Breast epithelium (tissue), 4 donors: ENCODE measurements at regions not wholly inside any gene's neighbourhood (a gene's known extent, or its start where the extent isn't known, plus 50 kb on each side); places are given as distances from the start of the nearest gene placed in this dataset.

Experiments used
- DNase-seq, 2 donors: peaks; one replicate each; pipeline ENCODE4 v3.0.0-alpha.2; 2019; ENCODE audit warnings: low spot score in 2 of 2
- H3K27ac ChIP-seq, 2 donors: fragments of 200-600 bp; sonication (generic) in 1 of 2; one replicate each; pipeline ENCODE4 v1.5.1; 2016 to 2019; ENCODE audit warnings: mild to moderate bottlenecking in 1 of 2
- H3K27me3 ChIP-seq, 2 donors: fragments of 200-600 bp; sonication (generic) in 1 of 2; one replicate each; pipeline versions ENCODE4 v1.5.1 to v1.6.0; 2017 to 2019; ENCODE audit warnings: control low read depth in 1 of 2, mild to moderate bottlenecking in 1 of 2
- H3K36me3 ChIP-seq: fragments of 200-600 bp; one replicate; pipeline ENCODE4 v1.5.1; 2019
- H3K4me1 ChIP-seq, 2 donors: fragments of 200-600 bp; sonication (generic); one replicate each; pipeline ENCODE4 v1.5.1; 2016 to 2019; ENCODE audit warnings: control low read depth in 1 of 2
- H3K4me3 ChIP-seq, 3 donors: fragments of 200-600 bp; sonication (generic); 1 replicate in 2 of 3; 2 replicates in 1 of 3; pipeline ENCODE4 v1.5.1; 2016 to 2019; ENCODE audit warnings: mild to moderate bottlenecking in 3 of 3, moderate library complexity in 2 of 3
- H3K9me3 ChIP-seq, 2 donors: fragments of 200-600 bp; sonication (generic) in 1 of 2; one replicate each; pipeline ENCODE4 v1.5.1; 2016 to 2019; ENCODE audit warnings: control low read depth in 1 of 2
- POLR2A ChIP-seq: fragments of 450-650 bp; IDR thresholded peaks from one replicate; pipeline ENCODE4 v1.6.1; 2016; ENCODE audit warnings: antibody characterized with exemption, mild to moderate bottlenecking, moderate library complexity
- POLR2AphosphoS5 ChIP-seq, 3 donors: sonication (generic); formaldehyde crosslinking; IDR thresholded peaks; one replicate each; pipeline ENCODE4 v1.6.1; 2017; ENCODE audit warnings: antibody characterized with exemption in 3 of 3
- intact Hi-C: fragments of 100-400 bp; cut with DNase I; formaldehyde crosslinking; loops from one replicate; pipeline ENCODE4 v1.15.1; 2023; ENCODE audit warnings: low total_unique reads
- TF ChIP-seq, protein P1 (sequence below), 3 donors: fragments of 450-650 bp; IDR thresholded peaks; one replicate each; pipeline ENCODE4 v1.5.1; 2016 to 2017; ENCODE audit warnings: antibody characterized with exemption in 3 of 3, mild to moderate bottlenecking in 3 of 3, moderate library complexity in 3 of 3

GRCh38 chr7:15795393-15795792 is 108.9 kb upstream of the MEOX2 start:
- no peaks in the 10 kb centered on the region for H3K27me3 ChIP-seq
- no peaks in the 10 kb centered on the region for H3K4me1 ChIP-seq
- no peak for DNase-seq
- H3K9me3 ChIP-seq: no peaks in the 10 kb centered on the region
- H3K4me3 ChIP-seq: no peak overlapping the region
- H3K36me3 ChIP-seq: no peaks in the 10 kb centered on the region
- intact Hi-C loops: no loop called here
- TF ChIP-seq POLR2AphosphoS5 (IDR thresholded peaks at IDR 0.05): no peak
- TF ChIP-seq, protein P1, sequence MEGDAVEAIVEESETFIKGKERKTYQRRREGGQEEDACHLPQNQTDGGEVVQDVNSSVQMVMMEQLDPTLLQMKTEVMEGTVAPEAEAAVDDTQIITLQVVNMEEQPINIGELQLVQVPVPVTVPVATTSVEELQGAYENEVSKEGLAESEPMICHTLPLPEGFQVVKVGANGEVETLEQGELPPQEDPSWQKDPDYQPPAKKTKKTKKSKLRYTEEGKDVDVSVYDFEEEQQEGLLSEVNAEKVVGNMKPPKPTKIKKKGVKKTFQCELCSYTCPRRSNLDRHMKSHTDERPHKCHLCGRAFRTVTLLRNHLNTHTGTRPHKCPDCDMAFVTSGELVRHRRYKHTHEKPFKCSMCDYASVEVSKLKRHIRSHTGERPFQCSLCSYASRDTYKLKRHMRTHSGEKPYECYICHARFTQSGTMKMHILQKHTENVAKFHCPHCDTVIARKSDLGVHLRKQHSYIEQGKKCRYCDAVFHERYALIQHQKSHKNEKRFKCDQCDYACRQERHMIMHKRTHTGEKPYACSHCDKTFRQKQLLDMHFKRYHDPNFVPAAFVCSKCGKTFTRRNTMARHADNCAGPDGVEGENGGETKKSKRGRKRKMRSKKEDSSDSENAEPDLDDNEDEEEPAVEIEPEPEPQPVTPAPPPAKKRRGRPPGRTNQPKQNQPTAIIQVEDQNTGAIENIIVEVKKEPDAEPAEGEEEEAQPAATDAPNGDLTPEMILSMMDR (IDR thresholded peaks at IDR 0.05): no peak
- TF ChIP-seq POLR2A: no peak
- no peak overlapping the region for H3K27ac ChIP-seq

DNA sequence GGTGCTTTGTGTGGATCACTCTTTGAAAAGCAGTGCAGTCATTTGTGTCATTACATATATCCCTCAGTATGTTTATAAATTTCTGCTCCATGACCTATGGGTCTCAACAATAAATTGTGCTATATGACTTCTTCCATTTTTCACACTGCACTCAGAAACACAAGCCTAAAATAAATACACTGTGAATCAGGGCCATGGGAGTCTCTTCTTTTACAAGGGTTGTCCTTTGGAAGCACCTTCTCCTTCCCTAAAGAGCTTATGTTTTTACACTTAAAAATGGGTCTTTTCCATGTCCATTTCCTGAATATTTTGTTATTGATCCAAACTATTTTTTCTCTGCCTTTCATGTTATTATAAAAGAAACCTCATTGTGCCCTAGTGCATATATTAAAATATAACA is 108.3 kb upstream of the MEOX2 start:
- Histone ChIP-seq H3K4me1 (no peaks in the 10 kb centered on the region), H3K27ac (no peak overlapping the region), H3K9me3 (no peaks in the 10 kb centered on the region), H3K27me3 (no peaks in the 10 kb centered on the region), H3K4me3 (no peak overlapping the region), H3K36me3 (no peaks in the 10 kb centered on the region)
- TF ChIP-seq, protein P1 (IDR thresholded peaks at IDR 0.05): no peak
- TF ChIP-seq POLR2A (no peak), POLR2AphosphoS5 (IDR thresholded peaks at IDR 0.05) (no peak)
- intact Hi-C loops: no loop called here
- DNase-seq: no peak

- Histone ChIP-seq H3K27me3 (no peaks in the 10 kb centered on the region), H3K27ac (no peak overlapping the region), H3K4me1 (no peaks in the 10 kb centered on the region), H3K9me3 (no peaks in the 10 kb centered on the region), H3K36me3 (no peaks in the 10 kb centered on the region), H3K4me3 (no peak overlapping the region)
- intact Hi-C loops: no loop called here
- DNase-seq: no peak
- TF ChIP-seq POLR2AphosphoS5 (IDR thresholded peaks at IDR 0.05): no peak
- TF ChIP-seq, protein P1 (IDR thresholded peaks at IDR 0.05): no peak
- no peak for TF ChIP-seq POLR2A
Observed at GRCh38 chr7:15784694-15785030, 98.2 kb upstream of the MEOX2 start.

- no peaks in the 10 kb centered on the region for H3K36me3 ChIP-seq
- DNase-seq: no peak
- TF ChIP-seq, protein P1 (IDR thresholded peaks at IDR 0.05): no peak
- TF ChIP-seq POLR2A: no peak
- no peak for TF ChIP-seq POLR2AphosphoS5 (IDR thresholded peaks at IDR 0.05)
- no peaks in the 10 kb centered on the region for H3K27me3 ChIP-seq
- intact Hi-C loops: no loop called here
- no peaks in the 10 kb centered on the region for H3K9me3 ChIP-seq
- H3K4me3 ChIP-seq: no peak overlapping the region
- no peaks in the 10 kb centered on the region for H3K4me1 ChIP-seq
- H3K27ac ChIP-seq: no peak overlapping the region
Observed at GRCh38 chr7:15783987-15784693, 97.7 kb upstream of the MEOX2 start.

- H3K27me3 ChIP-seq: no peaks in the 10 kb centered on the region
- TF ChIP-seq, protein P1 (IDR thresholded peaks at IDR 0.05): no peak
- TF ChIP-seq POLR2A (no peak), POLR2AphosphoS5 (IDR thresholded peaks at IDR 0.05) (no peak)
- intact Hi-C loops: no loop called here
- no peaks in the 10 kb centered on the region for H3K9me3 ChIP-seq
- H3K27ac ChIP-seq: no peak overlapping the region
- no peaks in the 10 kb centered on the region for H3K4me1 ChIP-seq
- no peak overlapping the region for H3K4me3 ChIP-seq
- DNase-seq: no peak
- no peaks in the 10 kb centered on the region for H3K36me3 ChIP-seq
Observed at GRCh38 chr7:15782656-15783055, 96.2 kb upstream of the MEOX2 start.
